A549 (cell line): ENCODE measurements at regions not wholly inside any gene's neighbourhood (a gene's known extent, or its start where the extent isn't known, plus 50 kb on each side); places are given as distances from the start of the nearest gene placed in this dataset.

Experiments
- CTCF ChIP-seq: fragments of >200 bp; sonication (Bioruptor Twin); formaldehyde crosslinking; IDR thresholded peaks from 3 replicates; pipeline ENCODE4 v1.5.1; 2016
- MYC ChIP-seq: IDR thresholded peaks from 2 replicates; pipeline ENCODE4 v1.6.1; 2012; ENCODE audit warnings: mild to moderate bottlenecking, inconsistent platforms, low read length, improper control_type of control experiment, borderline replicate concordance
- NR3C1 ChIP-seq: fragments of >200 bp; sonication (Bioruptor Twin); formaldehyde crosslinking; IDR thresholded peaks from 3 replicates; pipeline ENCODE4 v1.6.1; 2017
- POLR2A ChIP-seq: IDR thresholded peaks from 2 replicates; pipeline ENCODE4 v1.6.1; 2012; ENCODE audit warnings: mild to moderate bottlenecking, low read length
- RFX5 ChIP-seq: fragments of 450-650 bp; IDR thresholded peaks from 2 replicates; pipeline ENCODE4 v1.7.1; 2014; ENCODE audit warnings: antibody characterized with exemption, mild to moderate bottlenecking, moderate library complexity
- SMC3 ChIP-seq: fragments of >200 bp; sonication (Bioruptor Twin); formaldehyde crosslinking; IDR thresholded peaks from 3 replicates; pipeline ENCODE4 v1.6.1; 2018; ENCODE audit warnings: inconsistent platforms
- USF2 ChIP-seq: fragments of 450-650 bp; IDR thresholded peaks from 2 replicates; pipeline ENCODE4 v1.6.1; 2014; ENCODE audit warnings: antibody characterized with exemption

DNA sequence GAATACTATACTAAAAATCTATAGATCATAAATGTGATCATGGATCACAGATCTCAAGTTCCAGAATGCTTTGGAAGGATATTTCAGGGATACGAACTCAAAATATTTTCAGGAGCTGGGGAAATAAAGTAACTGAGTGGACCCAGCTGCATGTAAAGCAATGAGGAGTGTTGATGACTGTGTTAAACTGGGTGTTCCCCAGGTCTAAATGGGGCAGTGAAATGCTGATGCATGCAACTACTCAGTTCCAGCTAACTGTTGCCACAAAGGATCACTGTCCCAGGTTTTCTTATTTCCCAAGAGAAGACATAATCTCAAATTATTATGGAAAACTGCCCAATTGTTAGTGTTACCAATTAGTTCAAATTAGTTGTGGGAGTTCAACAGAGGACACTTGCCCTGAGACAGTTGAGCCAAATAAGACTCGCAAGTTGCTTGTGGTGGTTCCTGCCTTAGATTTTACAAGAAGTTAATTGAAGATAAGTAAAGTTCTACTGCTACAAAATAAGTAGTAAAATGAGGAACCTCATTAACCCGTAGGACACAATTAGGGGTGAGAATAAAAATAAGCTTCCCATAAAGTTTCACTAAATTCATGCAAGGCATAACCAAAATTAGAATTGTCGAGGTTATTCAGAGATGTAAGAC, 66.3 kb upstream of the IL12A start:
- TF ChIP-seq CTCF (no peak), RFX5 (no peak), POLR2A (no peak), SMC3 (no peak), MYC (no peak), NR3C1 (no peak), USF2 (no peak)
